ENCODE measurements at regions not wholly inside any gene's neighbourhood (a gene's known extent, or its start where the extent isn't known, plus 50 kb on each side); places are given as distances from the start of the nearest gene placed in this dataset.

GRCh38 chr13:64627654-64628053 is 2602.5 kb downstream of the PCDH9 start:
- no peak for TF ChIP-seq NANOG (IDR thresholded peaks at IDR 0.05; ENCODE audit: borderline replicate concordance)
- no peak for TF ChIP-seq CTCF (conservative IDR thresholded peaks at IDR 0.05; ENCODE audit: low read depth in 2 of 2)
- TF ChIP-seq REST (IDR thresholded peaks at IDR 0.05; ENCODE audit: unreplicated experiment): no peak
- no peak for TF ChIP-seq JUNB (IDR thresholded peaks at IDR 0.05; ENCODE audit: unreplicated experiment)
- TF ChIP-seq EZH2phosphoT487 (IDR thresholded peaks at IDR 0.05; ENCODE audit: unreplicated experiment): no peak
- TF ChIP-seq EZH2 (IDR thresholded peaks at IDR 0.05; ENCODE audit: low read depth, unreplicated experiment): no peak
- TF ChIP-seq CREB1 (CRISPR knock-in tag; IDR thresholded peaks at IDR 0.05; ENCODE audit: low read depth): no peak

All from GM23338 (cell line).